Peyer's patch (tissue), 4 donors: ENCODE measurements at regions not wholly inside any gene's neighbourhood (a gene's known extent, or its start where the extent isn't known, plus 50 kb on each side); places are given as distances from the start of the nearest gene placed in this dataset.

Source experiments
- CTCF ChIP-seq, 6 experiments: fragments of 450-650 bp in 4 of 6; fragments of 200-600 bp in 2 of 6; sonication (generic) in 1 of 6; IDR thresholded peaks; one replicate each; pipeline ENCODE4 v1.5.1; 2017 to 2019; ENCODE audit warnings: antibody characterized with exemption in 6 of 6, mild to moderate bottlenecking in 3 of 6, moderate library complexity in 1 of 6
- POLR2A ChIP-seq, 2 donors: fragments of 450-650 bp; IDR thresholded peaks; one replicate each; pipeline ENCODE4 v1.5.1; 2017; ENCODE audit warnings: antibody characterized with exemption in 2 of 2, mild to moderate bottlenecking in 2 of 2, moderate library complexity in 2 of 2

GRCh38 chr3:145673838-145674237 is 487.1 kb downstream of the PLOD2 start:
- TF ChIP-seq CTCF (IDR thresholded peaks at IDR 0.05) (no peak), POLR2A (IDR thresholded peaks at IDR 0.05) (no peak)
